IMR-90 (cell line): ENCODE measurements at regions not wholly inside any gene's neighbourhood (a gene's known extent, or its start where the extent isn't known, plus 50 kb on each side); places are given as distances from the start of the nearest gene placed in this dataset.

Source experiments
- ATAC-seq: fragments of 200-7000 bp; cut with Tn5 transposase; 2 replicates; pipeline ENCODE4 v1.9.1; 2020; ENCODE audit warnings: low read depth, mild to moderate bottlenecking, moderate library complexity
- BruUV-seq: library from RNA; stranded (reverse); fragments of 400-500 nt; replicated peaks from 2 replicates; lab custom pipeline; 2021; lab: Mats Ljungman, UMichigan
- CTCF ChIA-PET: fragments of 300-600 bp; formaldehyde crosslinking; extraction: SDS; loops from one replicate; lab custom pipeline; 2021; ENCODE audit warnings: antibody characterized with exemption; lab: Yijun Ruan, JAX
- POLR2A ChIA-PET: fragments of 300-600 bp; sonication (Branson Sonifier 250); formaldehyde crosslinking; loops from one replicate; lab custom pipeline; 2022; ENCODE audit warnings: antibody characterized with exemption; ENCODE audit not compliant: unreplicated experiment; lab: Charles Lee
- DNase-seq: peaks from one replicate; pipeline ENCODE4 v3.0.0; 2013
- H2AFZ ChIP-seq: replicated peaks from 2 replicates; pipeline ENCODE3; 2013; ENCODE audit warnings: low read length, mild to moderate bottlenecking; ENCODE audit not compliant: poor library complexity
- H2AK5ac ChIP-seq: 2 replicates; pipeline ENCODE4 v1.6.1; 2013; ENCODE audit warnings: low read depth, low read length, inconsistent platforms
- H2AK9ac ChIP-seq: replicated peaks from 2 replicates; pipeline ENCODE3; 2013; ENCODE audit warnings: mild to moderate bottlenecking, low read depth, low read length, moderate library complexity; ENCODE audit not compliant: poor library complexity
- H2BK120ac ChIP-seq: 2 replicates; pipeline ENCODE4 v1.6.1; 2013; ENCODE audit warnings: low read depth, low read length, inconsistent platforms
- H2BK15ac ChIP-seq: 3 replicates; pipeline ENCODE4 v1.6.1; 2013; ENCODE audit warnings: low read depth, low read length, inconsistent platforms
- H2BK20ac ChIP-seq: 2 replicates; pipeline ENCODE4 v1.6.1; 2013; ENCODE audit warnings: low read depth, mild to moderate bottlenecking, inconsistent platforms, low read length, moderate library complexity
- H2BK5ac ChIP-seq: 2 replicates; pipeline ENCODE4 v1.6.1; 2013; ENCODE audit warnings: mild to moderate bottlenecking, low read depth, low read length, inconsistent platforms; ENCODE audit not compliant: poor library complexity, severe bottlenecking
- H3K14ac ChIP-seq: replicated peaks from 2 replicates; pipeline ENCODE4 v1.6.1; 2013; ENCODE audit warnings: low read depth, low read length, inconsistent platforms
- H3K18ac ChIP-seq: 2 replicates; pipeline ENCODE4 v1.6.1; 2013; ENCODE audit warnings: low read depth, low read length, control low read depth
- H3K23ac ChIP-seq: 2 replicates; pipeline ENCODE4 v1.6.1; 2013; ENCODE audit warnings: low read depth, low read length, inconsistent platforms
- H3K27ac ChIP-seq: 2 replicates; pipeline ENCODE4 v1.5.1; 2013; ENCODE audit warnings: mild to moderate bottlenecking, control low read depth, low read length; ENCODE audit not compliant: insufficient read depth
- H3K27me3 ChIP-seq: 2 replicates; pipeline ENCODE4 v1.6.1; 2013; ENCODE audit warnings: low read length; ENCODE audit not compliant: control insufficient read depth, insufficient read depth
- H3K36me3 ChIP-seq: 2 replicates; pipeline ENCODE4 v1.6.1; 2013; ENCODE audit warnings: low read length, mixed read lengths; ENCODE audit not compliant: control insufficient read depth, insufficient read depth
- H3K4ac ChIP-seq: 2 replicates; pipeline ENCODE4 v1.6.1; 2013; ENCODE audit warnings: low read depth, low read length, inconsistent platforms
- H3K4me1 ChIP-seq: 2 replicates; pipeline ENCODE4 v1.6.1; 2013; ENCODE audit warnings: low read length, mixed read lengths; ENCODE audit not compliant: control insufficient read depth, insufficient read depth
- H3K4me2 ChIP-seq: 2 replicates; pipeline ENCODE4 v1.6.1; 2013; ENCODE audit warnings: low read depth, mild to moderate bottlenecking, control low read depth, low read length, moderate library complexity
- H3K4me3 ChIP-seq: 2 replicates; pipeline ENCODE4 v1.5.1; 2013; ENCODE audit warnings: low read depth, mild to moderate bottlenecking, control low read depth, low read length, moderate library complexity; ENCODE audit not compliant: insufficient read depth
- H3K56ac ChIP-seq: 2 replicates; pipeline ENCODE4 v1.6.1; 2013; ENCODE audit warnings: low read length, inconsistent platforms; ENCODE audit not compliant: insufficient read depth; ENCODE audit errors: extremely low read depth
- H3K79me1 ChIP-seq, 2 experiments: 2 replicates each; pipeline ENCODE4 v1.6.1; 2013; ENCODE audit warnings: low read length in 2 of 2, inconsistent platforms in 1 of 2, low read depth in 1 of 2
- H3K9ac ChIP-seq: 2 replicates; pipeline ENCODE4 v1.6.1; 2013; ENCODE audit warnings: low read depth, low read length, control low read depth
- H3K9me1 ChIP-seq: 2 replicates; pipeline ENCODE4 v1.6.1; 2013; ENCODE audit warnings: low read length, inconsistent platforms; ENCODE audit not compliant: insufficient read depth
- H3K9me3 ChIP-seq: 2 replicates; pipeline ENCODE4 v1.6.1; 2013; ENCODE audit warnings: low read length; ENCODE audit not compliant: control insufficient read depth, insufficient read depth
- H4K20me1 ChIP-seq: 2 replicates; pipeline ENCODE4 v1.6.1; 2013; ENCODE audit warnings: low read length, inconsistent platforms; ENCODE audit not compliant: insufficient read depth
- H4K5ac ChIP-seq: 2 replicates; pipeline ENCODE4 v1.6.1; 2013; ENCODE audit warnings: mild to moderate bottlenecking, low read depth, low read length, control low read depth
- H4K8ac ChIP-seq, 2 experiments: 2 replicates each; pipeline ENCODE4 v1.6.1; 2013; ENCODE audit warnings: low read depth in 2 of 2, low read length in 2 of 2, control low read depth in 1 of 2, inconsistent platforms in 1 of 2
- H4K91ac ChIP-seq: 2 replicates; pipeline ENCODE4 v1.6.1; 2013; ENCODE audit warnings: low read depth, low read length, inconsistent platforms; ENCODE audit not compliant: insufficient read depth
- ELK1 ChIP-seq: fragments of 150-350 bp; IDR thresholded peaks from 2 replicates; pipeline ENCODE4 v1.6.1; 2016; ENCODE audit warnings: low read depth, mild to moderate bottlenecking, low read length, moderate library complexity, borderline replicate concordance
- USF2 ChIP-seq: fragments of 150-350 bp; IDR thresholded peaks from 2 replicates; pipeline ENCODE4 v1.6.1; 2017; ENCODE audit warnings: mild to moderate bottlenecking, antibody characterized with exemption, low read length, low read depth
- WGBS, 2 experiments: methylation state at CpG; one replicate each; pipeline versions ENCODE4 v1.1.5 to v1.1.7; 2013; ENCODE audit warnings: missing lambda C conversion rate in 2 of 2; ENCODE audit not compliant: insufficient read length in 1 of 2; ENCODE audit errors: extremely low coverage in 2 of 2; 5-methylcytosine and 5-hydroxymethylcytosine counted together
- dilution Hi-C: fragments of 300-500 bp; cut with HindIII; formaldehyde crosslinking; loops from one replicate; pipeline ENCODE4 v1.14.3; 2018; ENCODE audit warnings: low sequenced_read_pairs; ENCODE audit not compliant: unreplicated experiment
- in situ Hi-C: fragments of 300-500 bp; cut with MboI; formaldehyde crosslinking; loops from 3 replicates; pipeline ENCODE4 v1.14.3; 2019; ENCODE audit warnings: low sequenced_read_pairs, inconsistent platforms, mixed read lengths
- intact Hi-C: fragments of 100-400 bp; cut with micrococcal nuclease; formaldehyde crosslinking; loops from 2 replicates; pipeline ENCODE4 v1.10.0; 2022

GRCh38 chr2:219968685-219969345 is 341.4 kb downstream of the SLC4A3 start:
- intact Hi-C loops = no loop called here
- DNase-seq (peak; percentile 9), ATAC-seq (no peak)
- Histone ChIP-seq H3K4me2 (no peak overlapping the region), H4K8ac (0 out of 4 replicates have a peak overlapping the region, but pooled peaks of 1 of the 2 experiments have one; percentile 9), H2BK5ac (peak overlapping the region; percentile 23), H2AK5ac (0 out of 2 replicates have a peak overlapping the region, but pooled peaks have one; percentile 1), H2BK20ac (peak overlapping the region; percentile 52; the same call in 1 of the 2 replicates), H3K56ac (no peak overlapping the region), H3K36me3 (no peaks in the 10 kb centered on the region), H3K23ac (no peak overlapping the region; the same call in 1 of the 2 replicates), H3K27me3 (no peaks in the 10 kb centered on the region), H3K18ac (peak overlapping the region; percentile 2), H3K14ac (no peak overlapping the region; the same call in 1 of the 2 replicates), H3K9ac (no peak overlapping the region), H4K5ac (no peak overlapping the region), H3K4me3 (no peak overlapping the region), H2BK15ac (no peak overlapping the region), H3K4ac (peak overlapping the region; percentile 33), H3K9me1 (0 out of 2 replicates have a peak, but pooled peaks cover 4% of the 10 kb centered on the region), H2BK120ac (no peak overlapping the region; the same call in 1 of the 2 replicates), H4K20me1 (no peaks in the 10 kb centered on the region), H3K27ac (no peak overlapping the region), H2AFZ (no peak overlapping the region), H3K79me1 (no peaks in the 10 kb centered on the region), H2AK9ac (no peak overlapping the region), H3K9me3 (no peaks in the 10 kb centered on the region), H3K4me1 (peaks cover 2% of the 10 kb centered on the region; the same call in 1 of the 2 replicates), H4K91ac (no peak overlapping the region; the same call in 1 of the 2 replicates)
- no TSS peak for BruUV-seq
- in situ Hi-C loops = no loop called here
- dilution Hi-C loops = no loop called here
- no peak for TF ChIP-seq ELK1
- peak; percentile 34 for TF ChIP-seq USF2
- ChIA-PET CTCF (no interaction called here), POLR2A (no interaction called here)
- WGBS, 2 experiments = 90% methylated on average over 1 of the region's 6 CpGs; no CpG with 5 or more reads in 1 of the 2 experiments
